HUES48 (cell line): ENCODE measurements at regions not wholly inside any gene's neighbourhood (a gene's known extent, or its start where the extent isn't known, plus 50 kb on each side); places are given as distances from the start of the nearest gene placed in this dataset.

Source experiments
- H3K27ac ChIP-seq: one replicate; pipeline ENCODE4 v1.7.0; 2013; ENCODE audit warnings: low read depth, low read length, inconsistent platforms
- H3K27me3 ChIP-seq: 2 replicates; pipeline ENCODE4 v1.6.1; 2013; ENCODE audit warnings: mild to moderate bottlenecking, low read length; ENCODE audit not compliant: control insufficient read depth, insufficient read depth
- H3K36me3 ChIP-seq: 2 replicates; pipeline ENCODE4 v1.6.1; 2013; ENCODE audit warnings: low read length; ENCODE audit not compliant: control insufficient read depth, insufficient read depth
- H3K4me1 ChIP-seq: 2 replicates; pipeline ENCODE4 v1.6.1; 2013; ENCODE audit warnings: mild to moderate bottlenecking, low read length; ENCODE audit not compliant: control insufficient read depth, insufficient read depth
- H3K4me3 ChIP-seq: 2 replicates; pipeline ENCODE4 v1.5.1; 2013; ENCODE audit warnings: mild to moderate bottlenecking, low read depth, low read length
- H3K9ac ChIP-seq: 2 replicates; pipeline ENCODE4 v1.6.1; 2013; ENCODE audit warnings: mild to moderate bottlenecking, low read depth, low read length, moderate library complexity
- H3K9me3 ChIP-seq: 2 replicates; pipeline ENCODE4 v1.6.1; 2013; ENCODE audit warnings: low read length; ENCODE audit not compliant: control insufficient read depth, insufficient read depth

DNA sequence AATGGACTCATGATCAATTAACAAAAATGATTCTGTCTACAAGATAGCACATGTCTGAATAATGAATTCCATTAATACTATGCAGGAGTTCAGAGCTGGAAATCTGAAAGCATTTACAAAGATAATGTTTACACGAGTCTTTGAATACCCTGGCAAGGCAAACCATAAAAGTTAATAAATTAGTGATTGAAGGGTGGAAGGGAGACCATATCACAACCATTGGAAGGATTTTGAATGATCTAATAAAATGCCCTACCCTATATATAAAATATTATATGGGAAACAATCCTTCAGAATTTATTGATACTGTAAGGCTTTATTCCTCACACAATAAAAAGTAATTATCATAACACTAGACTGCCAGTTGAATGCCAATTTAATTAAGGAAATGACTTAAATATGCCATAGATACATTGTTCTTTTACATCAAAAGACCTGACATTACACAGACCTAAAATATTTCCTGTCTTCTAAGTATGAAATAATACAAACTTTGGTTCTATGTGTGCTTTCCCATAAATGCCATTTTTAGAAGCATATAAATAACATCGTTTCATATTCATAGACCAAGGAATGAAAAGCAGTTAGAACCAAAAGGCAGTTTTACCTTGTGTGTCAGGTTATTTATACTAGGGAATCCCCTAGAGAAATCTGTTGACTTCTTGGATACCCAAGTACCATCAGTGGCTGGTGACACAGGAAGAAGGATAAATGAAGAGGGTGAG, 249.2 kb upstream of the MARCKS start:
- Histone ChIP-seq H3K4me3 (no peak overlapping the region), H3K27ac (no peak overlapping the region), H3K36me3 (no peaks in the 10 kb centered on the region), H3K9ac (no peak overlapping the region), H3K9me3 (no peaks in the 10 kb centered on the region), H3K27me3 (no peaks in the 10 kb centered on the region), H3K4me1 (no peaks in the 10 kb centered on the region)

DNA sequence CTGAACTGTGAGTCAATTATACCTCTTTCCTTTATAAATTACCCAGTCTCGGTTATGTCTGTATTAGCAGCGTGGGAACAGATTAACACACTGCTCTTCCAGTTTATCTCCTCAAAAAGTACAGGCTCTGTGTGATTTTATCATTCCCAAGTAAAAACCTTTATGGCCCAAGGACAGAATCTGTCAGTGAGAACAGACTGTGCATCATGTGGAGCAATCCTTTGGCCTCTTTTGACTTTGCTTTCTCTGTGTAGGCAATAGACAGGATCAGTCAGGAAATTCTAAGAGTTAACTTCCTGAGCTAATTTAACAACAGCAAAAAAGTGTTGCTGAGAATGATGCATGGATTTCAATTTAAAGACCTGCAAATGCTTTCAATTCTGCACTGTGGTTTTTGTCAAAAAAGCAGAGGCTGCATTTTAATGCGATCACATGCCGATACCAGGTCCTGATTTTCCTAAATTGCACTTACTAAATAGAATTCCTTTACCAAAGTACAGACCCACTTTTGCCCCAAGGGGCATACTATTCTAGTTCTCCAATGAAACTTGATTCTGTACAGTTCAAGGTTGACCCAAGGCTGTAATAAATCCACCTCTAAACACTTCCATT, 246.7 kb upstream of the MARCKS start:
- Histone ChIP-seq H3K36me3 (no peaks in the 10 kb centered on the region), H3K4me3 (no peak overlapping the region), H3K27ac (no peak overlapping the region)

GRCh38 chr6:113616701-113617274, 240.4 kb upstream of the MARCKS start:
- H3K27me3 ChIP-seq, result no peaks in the 10 kb centered on the region
- H3K4me3 ChIP-seq, result no peak overlapping the region

More for the DNA sequence above, 246.7 kb upstream of the MARCKS start:
- Histone ChIP-seq H3K9me3 (no peaks in the 10 kb centered on the region), H3K27me3 (no peaks in the 10 kb centered on the region), H3K4me1 (no peaks in the 10 kb centered on the region), H3K9ac (no peak overlapping the region)

GRCh38 chr6:113619077-113619476, 238.1 kb upstream of the MARCKS start:
- H3K36me3 ChIP-seq, result no peaks in the 10 kb centered on the region
- H3K9me3 ChIP-seq, result no peaks in the 10 kb centered on the region
- no peaks in the 10 kb centered on the region for H3K27me3 ChIP-seq
- H3K9ac ChIP-seq, result no peak overlapping the region
- H3K4me1 ChIP-seq, result peaks cover 9% of the 10 kb centered on the region
- H3K4me3 ChIP-seq, result no peak overlapping the region
- no peak overlapping the region for H3K27ac ChIP-seq

More at GRCh38 chr6:113616701-113617274, 240.4 kb upstream of the MARCKS start:
- Histone ChIP-seq H3K9ac (no peak overlapping the region), H3K36me3 (no peaks in the 10 kb centered on the region), H3K4me1 (peaks cover 9% of the 10 kb centered on the region), H3K9me3 (no peaks in the 10 kb centered on the region), H3K27ac (no peak overlapping the region)

- peaks cover 9% of the 10 kb centered on the region for H3K4me1 ChIP-seq
- no peaks in the 10 kb centered on the region for H3K27me3 ChIP-seq
- H3K36me3 ChIP-seq, result no peaks in the 10 kb centered on the region
- no peak overlapping the region for H3K9ac ChIP-seq
- H3K27ac ChIP-seq, result no peak overlapping the region
- no peak overlapping the region for H3K4me3 ChIP-seq
- H3K9me3 ChIP-seq, result no peaks in the 10 kb centered on the region
These were observed 236.8 kb upstream of the MARCKS start for GRCh38 chr6:113620386-113620785.

DNA sequence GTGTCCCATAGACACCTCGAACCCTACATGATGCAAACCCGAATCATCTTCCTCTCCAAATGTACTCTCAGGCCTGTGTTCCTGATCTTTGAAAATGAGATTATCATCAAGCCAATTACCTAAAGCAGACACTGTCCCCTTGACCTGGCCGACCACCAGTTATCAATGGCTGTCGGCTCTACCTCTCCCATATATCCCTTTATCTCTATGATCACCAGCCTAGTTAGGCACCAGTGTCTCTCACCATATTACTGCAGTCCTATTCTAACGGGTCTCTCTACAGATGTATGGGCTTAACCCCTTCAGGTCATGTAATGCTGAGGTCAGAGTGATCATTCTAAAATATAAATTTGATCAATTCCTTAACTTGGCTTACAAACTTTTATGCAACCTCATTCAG, 234.9 kb upstream of the MARCKS start:
- H3K9me3 ChIP-seq, result no peaks in the 10 kb centered on the region
- no peaks in the 10 kb centered on the region for H3K27me3 ChIP-seq
- H3K27ac ChIP-seq, result no peak overlapping the region
- H3K9ac ChIP-seq, result no peak overlapping the region
- no peak overlapping the region for H3K4me3 ChIP-seq
- H3K4me1 ChIP-seq, result peaks cover 9% of the 10 kb centered on the region
- H3K36me3 ChIP-seq, result no peaks in the 10 kb centered on the region

DNA sequence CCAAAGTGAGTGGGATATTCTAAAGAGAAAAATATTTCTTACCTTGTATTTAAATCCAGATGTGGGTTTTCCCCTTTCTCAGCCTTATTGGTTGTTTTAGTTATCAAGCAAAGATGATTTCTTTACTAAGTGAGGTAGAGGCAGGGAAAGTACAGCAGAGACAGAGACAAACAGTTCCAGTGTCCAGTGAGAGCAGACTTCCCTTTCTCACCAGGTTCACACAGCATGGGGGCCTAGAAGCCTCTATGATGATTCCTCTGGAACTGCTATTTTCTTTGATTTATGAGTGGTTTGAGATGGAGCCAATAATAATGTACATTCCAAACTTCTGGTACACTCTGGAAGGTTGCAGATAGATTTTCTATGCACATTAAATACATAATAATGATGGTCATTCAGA, 234.0 kb upstream of the MARCKS start:
- H3K9me3 ChIP-seq, result no peaks in the 10 kb centered on the region
- H3K9ac ChIP-seq, result no peak overlapping the region
- peaks cover 2% of the 10 kb centered on the region; the same call in 1 of the 2 replicates for H3K27me3 ChIP-seq
- H3K4me3 ChIP-seq, result no peak overlapping the region
- H3K27ac ChIP-seq, result no peak overlapping the region
- H3K36me3 ChIP-seq, result no peaks in the 10 kb centered on the region
- H3K4me1 ChIP-seq, result peaks cover 9% of the 10 kb centered on the region

DNA sequence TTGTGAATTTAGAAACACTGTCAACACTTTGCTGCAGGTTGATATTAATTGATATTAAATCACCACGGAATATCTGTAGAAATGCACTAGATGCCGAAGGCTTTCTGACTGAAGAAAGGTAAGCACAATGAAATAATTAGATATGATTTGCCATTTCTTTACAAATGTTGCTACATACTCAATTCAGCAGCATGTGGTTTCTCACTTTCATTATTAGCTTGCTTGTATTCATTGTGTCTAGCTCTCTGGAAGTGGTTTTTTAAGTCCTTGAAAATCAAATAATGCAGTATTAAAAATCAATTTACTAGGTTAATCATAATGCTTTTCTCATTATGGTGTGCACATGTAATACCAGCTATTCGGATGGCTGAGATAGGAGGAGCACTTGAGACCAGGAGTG, 231.3 kb upstream of the MARCKS start:
- no peak overlapping the region for H3K4me3 ChIP-seq
- H3K4me1 ChIP-seq, result peaks cover under 1% of the 10 kb centered on the region; the same call in 1 of the 2 replicates
- peaks cover 5% of the 10 kb centered on the region; the same call in 1 of the 2 replicates for H3K27me3 ChIP-seq
- no peak overlapping the region for H3K9ac ChIP-seq
- no peaks in the 10 kb centered on the region for H3K9me3 ChIP-seq
- no peaks in the 10 kb centered on the region for H3K36me3 ChIP-seq
- H3K27ac ChIP-seq, result no peak overlapping the region

- no peak overlapping the region for H3K27ac ChIP-seq
- H3K36me3 ChIP-seq, result no peaks in the 10 kb centered on the region
- H3K4me1 ChIP-seq, result no peaks in the 10 kb centered on the region
- no peak overlapping the region for H3K4me3 ChIP-seq
- no peak overlapping the region for H3K9ac ChIP-seq
- peaks cover 5% of the 10 kb centered on the region; the same call in 1 of the 2 replicates for H3K27me3 ChIP-seq
- no peaks in the 10 kb centered on the region for H3K9me3 ChIP-seq
These were observed 230.7 kb upstream of the MARCKS start for GRCh38 chr6:113626475-113626874.

DNA sequence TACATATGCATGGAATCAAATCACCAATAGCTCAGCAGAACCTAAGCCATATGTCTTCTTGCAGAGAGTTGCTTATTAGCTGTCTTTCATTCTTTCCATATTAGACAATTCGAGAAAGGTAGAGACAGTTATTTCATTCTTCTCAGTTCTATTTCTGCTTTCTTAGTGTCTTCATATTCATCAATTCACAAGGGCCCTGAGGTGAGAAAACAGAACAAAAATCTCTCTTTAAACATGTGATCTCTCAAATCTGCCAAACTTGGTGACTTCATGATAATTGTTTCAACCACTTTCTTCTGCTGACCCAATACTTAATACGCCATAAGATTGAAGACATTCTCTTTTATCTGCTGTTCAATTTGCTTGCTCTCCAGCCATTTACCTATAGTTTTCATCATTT, 229.7 kb upstream of the MARCKS start:
- no peaks in the 10 kb centered on the region for H3K9me3 ChIP-seq
- no peak overlapping the region for H3K4me3 ChIP-seq
- H3K36me3 ChIP-seq, result no peaks in the 10 kb centered on the region
- no peak overlapping the region for H3K9ac ChIP-seq
- no peak overlapping the region for H3K27ac ChIP-seq
- peaks cover 5% of the 10 kb centered on the region; the same call in 1 of the 2 replicates for H3K27me3 ChIP-seq
- H3K4me1 ChIP-seq, result no peaks in the 10 kb centered on the region

- H3K27me3 ChIP-seq, result peaks cover 5% of the 10 kb centered on the region; the same call in 1 of the 2 replicates
- H3K27ac ChIP-seq, result no peak overlapping the region
- H3K36me3 ChIP-seq, result no peaks in the 10 kb centered on the region
- no peaks in the 10 kb centered on the region for H3K4me1 ChIP-seq
- no peaks in the 10 kb centered on the region for H3K9me3 ChIP-seq
- no peak overlapping the region for H3K4me3 ChIP-seq
- no peak overlapping the region for H3K9ac ChIP-seq
These were observed 227.9 kb upstream of the MARCKS start for GRCh38 chr6:113629256-113629655.
